ENCODE measurements at regions not wholly inside any gene's neighbourhood (a gene's known extent, or its start where the extent isn't known, plus 50 kb on each side); places are given as distances from the start of the nearest gene placed in this dataset.

DNA sequence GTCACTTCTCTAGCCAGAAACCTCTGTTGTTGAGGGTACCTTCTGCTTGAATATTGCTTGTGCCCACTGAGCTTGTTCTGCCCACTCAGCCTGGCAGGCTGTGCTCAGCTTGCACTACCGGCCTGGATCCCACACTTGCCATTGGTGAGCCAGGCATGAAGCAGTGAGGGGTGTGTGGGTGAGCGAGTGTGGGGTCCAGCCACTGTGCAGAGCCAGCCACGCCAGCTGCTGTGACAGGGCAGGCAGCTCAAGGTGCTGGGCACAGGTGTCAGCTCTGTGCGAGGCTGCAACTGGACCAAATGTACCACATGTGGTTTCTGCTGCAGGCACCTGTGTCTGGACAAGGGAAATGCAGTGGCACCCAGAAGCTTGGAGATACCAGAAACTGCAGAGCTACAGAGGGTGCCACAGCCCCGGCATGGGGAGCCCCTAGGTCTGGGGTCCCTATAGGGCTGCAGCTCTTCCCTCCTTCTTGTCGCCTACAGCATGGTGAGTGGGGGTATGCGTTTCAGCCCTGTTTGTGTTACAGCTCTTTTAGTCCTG, 305.1 kb upstream of the RIOK2 start:
- in situ Hi-C loops (cut with MboI): no loop called here
- DNase-seq: no peak

DNA sequence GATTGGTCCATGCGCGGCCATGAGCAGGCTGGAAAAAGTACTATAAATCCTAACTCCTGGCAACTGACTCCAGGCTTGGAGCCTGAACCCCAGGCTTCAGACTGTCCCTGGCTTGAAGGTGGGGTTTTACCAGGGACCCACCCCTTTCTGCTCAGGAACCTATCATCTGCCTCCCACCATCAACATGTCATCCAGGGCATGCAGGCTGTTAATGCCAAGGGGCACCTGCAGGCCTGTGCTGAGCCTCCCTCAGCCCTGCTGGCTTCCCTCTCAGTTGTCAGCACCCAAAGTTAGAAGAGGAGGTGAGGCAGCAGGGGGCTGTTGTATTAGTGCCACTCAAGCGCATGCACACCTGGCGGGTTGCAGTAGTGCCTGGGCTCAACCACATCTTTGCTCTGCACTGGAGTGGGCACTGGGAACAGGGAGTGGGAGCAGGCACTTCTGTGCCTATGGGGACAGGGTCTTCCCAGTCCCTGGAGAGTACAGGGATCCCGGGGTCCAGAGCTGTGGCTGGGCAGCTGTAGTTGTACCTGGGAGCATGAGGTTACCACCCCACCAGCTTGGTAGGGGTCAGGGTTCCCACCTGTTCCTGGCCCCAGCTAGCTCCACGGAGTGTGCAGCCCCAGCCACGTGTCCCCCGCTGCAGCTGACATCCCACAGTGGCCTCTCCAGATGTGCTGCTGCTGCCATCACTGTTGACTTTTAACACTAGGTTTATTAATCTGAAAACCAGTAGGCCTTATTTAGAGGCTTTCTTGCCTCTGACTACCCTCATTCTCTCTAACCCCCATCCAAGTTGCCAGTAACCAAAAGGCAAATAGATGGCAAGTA, 306.2 kb upstream of the RIOK2 start:
- no peak for TF ChIP-seq EZH2 (IDR thresholded peaks at IDR 0.05; ENCODE audit: insufficient read depth, poor library complexity, severe bottlenecking)
- TF ChIP-seq EZH2phosphoT487 (IDR thresholded peaks at IDR 0.05; ENCODE audit: insufficient read depth, low read depth): no peak
- Histone ChIP-seq H3K27ac (no peak overlapping the region), H3K9ac (no peak overlapping the region), H2AFZ (no peak overlapping the region), H3K9me3 (ENCODE audit: low read depth) (no peaks in the 10 kb centered on the region), H3K36me3 (ENCODE audit: low read depth) (no peaks in the 10 kb centered on the region), H3K4me1 (ENCODE audit: insufficient read depth) (no peaks in the 10 kb centered on the region), H3K79me2 (ENCODE audit: insufficient read depth) (no peaks in the 10 kb centered on the region), H3K9me2 (ENCODE audit: insufficient read depth) (no peaks in the 10 kb centered on the region), H3F3A (ENCODE audit: insufficient read depth) (no peaks in the 10 kb centered on the region), H4K20me1 (ENCODE audit: insufficient read depth) (no peaks in the 10 kb centered on the region), H3K4me3 (no peak overlapping the region), H3K27me3 (replicated peaks; ENCODE audit: insufficient read depth) (no peaks in the 10 kb centered on the region), H3K4me2 (ENCODE audit: unreplicated experiment) (no peak overlapping the region)
- no peak for DNase-seq
- in situ Hi-C loops (cut with MboI): no loop called here
- 72 to 73% methylated on average over 8 of the region's 8 CpGs for WGBS, 2 experiments (ENCODE audit: low coverage in 1 of 2, low lambda C conversion rate in 2 of 2, missing lambda C conversion rate in 2 of 2)

More for the DNA sequence above, 305.1 kb upstream of the RIOK2 start:
- no peaks in the 10 kb centered on the region for H3K9me3 ChIP-seq (ENCODE audit: low read depth)
- no peaks in the 10 kb centered on the region for H3K27me3 ChIP-seq (replicated peaks; ENCODE audit: insufficient read depth)
- no peak overlapping the region for H3K9ac ChIP-seq
- H4K20me1 ChIP-seq (ENCODE audit: insufficient read depth): no peaks in the 10 kb centered on the region
- H3K27ac ChIP-seq: no peak overlapping the region
- no peaks in the 10 kb centered on the region for H3F3A ChIP-seq (ENCODE audit: insufficient read depth)
- WGBS, 2 experiments (ENCODE audit: low coverage in 1 of 2, low lambda C conversion rate in 2 of 2, missing lambda C conversion rate in 2 of 2): 69 to 71% methylated on average over 7 of the region's 7 CpGs
- H3K36me3 ChIP-seq (ENCODE audit: low read depth): no peaks in the 10 kb centered on the region
- no peak overlapping the region for H2AFZ ChIP-seq
- no peak for TF ChIP-seq EZH2 (IDR thresholded peaks at IDR 0.05; ENCODE audit: insufficient read depth, poor library complexity, severe bottlenecking)
- TF ChIP-seq EZH2phosphoT487 (IDR thresholded peaks at IDR 0.05; ENCODE audit: insufficient read depth, low read depth): no peak
- no peak overlapping the region for H3K4me3 ChIP-seq
- no peaks in the 10 kb centered on the region for H3K79me2 ChIP-seq (ENCODE audit: insufficient read depth)
- no peaks in the 10 kb centered on the region for H3K4me1 ChIP-seq (ENCODE audit: insufficient read depth)
- no peaks in the 10 kb centered on the region for H3K9me2 ChIP-seq (ENCODE audit: insufficient read depth)
- H3K4me2 ChIP-seq (ENCODE audit: unreplicated experiment): no peak overlapping the region

DNA sequence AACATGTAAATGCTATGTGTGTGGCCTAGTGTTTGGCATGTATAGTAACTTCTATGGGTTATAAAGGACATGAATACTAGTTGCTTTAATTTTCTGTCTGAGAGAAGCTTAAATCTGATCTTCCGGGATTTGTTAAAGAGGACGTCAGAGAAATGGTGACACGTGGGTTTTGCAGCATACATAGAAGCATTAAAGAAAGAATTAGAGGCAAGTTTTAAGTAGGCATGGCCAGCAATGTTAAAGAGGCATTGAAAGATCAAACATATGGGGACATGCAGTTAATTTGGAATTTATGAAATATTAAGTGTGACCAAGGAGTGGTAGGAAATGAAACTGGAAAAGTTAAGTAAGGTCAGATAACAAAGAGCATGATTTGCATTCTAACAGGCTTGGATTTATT, 311.4 kb upstream of the RIOK2 start:
- Histone ChIP-seq H4K20me1 (ENCODE audit: insufficient read depth) (no peaks in the 10 kb centered on the region), H3K9me3 (ENCODE audit: low read depth) (no peaks in the 10 kb centered on the region), H3K4me1 (ENCODE audit: insufficient read depth) (no peaks in the 10 kb centered on the region), H3K27me3 (replicated peaks; ENCODE audit: insufficient read depth) (no peaks in the 10 kb centered on the region), H3K36me3 (ENCODE audit: low read depth) (no peaks in the 10 kb centered on the region), H3K79me2 (ENCODE audit: insufficient read depth) (no peaks in the 10 kb centered on the region), H3K27ac (no peak overlapping the region), H3F3A (ENCODE audit: insufficient read depth) (no peaks in the 10 kb centered on the region), H3K9me2 (ENCODE audit: insufficient read depth) (no peaks in the 10 kb centered on the region), H3K4me2 (ENCODE audit: unreplicated experiment) (no peak overlapping the region), H3K4me3 (no peak overlapping the region), H2AFZ (no peak overlapping the region), H3K9ac (no peak overlapping the region)
- 63 to 66% methylated on average over 3 of the region's 3 CpGs for WGBS, 2 experiments (ENCODE audit: low coverage in 1 of 2, low lambda C conversion rate in 2 of 2, missing lambda C conversion rate in 2 of 2)
- DNase-seq: no peak
- TF ChIP-seq EZH2 (IDR thresholded peaks at IDR 0.05; ENCODE audit: insufficient read depth, poor library complexity, severe bottlenecking): no peak
- in situ Hi-C loops (cut with MboI): no loop called here

DNA sequence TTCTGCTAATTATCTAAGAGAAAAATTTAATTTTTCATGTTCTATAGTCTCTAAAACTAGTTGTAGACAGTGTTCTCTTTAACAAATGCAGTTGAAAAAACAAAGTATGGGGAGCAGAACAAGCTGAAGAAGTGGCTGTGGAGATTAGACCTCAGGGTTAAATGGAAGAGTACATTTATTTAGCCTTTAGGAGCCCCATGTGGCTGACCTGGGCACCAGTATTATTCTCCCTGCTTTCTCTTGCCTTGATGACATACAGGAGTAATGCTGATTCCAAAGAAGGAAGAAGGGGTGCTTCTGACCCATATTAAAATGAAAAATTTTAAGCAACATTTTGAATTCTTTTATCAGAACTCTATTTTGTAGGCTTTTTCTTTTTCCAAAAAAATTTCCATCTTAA, 312.3 kb upstream of the RIOK2 start:
- Histone ChIP-seq H4K20me1 (ENCODE audit: insufficient read depth) (no peaks in the 10 kb centered on the region), H3K9me2 (ENCODE audit: insufficient read depth) (no peaks in the 10 kb centered on the region), H3K4me1 (ENCODE audit: insufficient read depth) (no peaks in the 10 kb centered on the region), H3K9me3 (ENCODE audit: low read depth) (no peaks in the 10 kb centered on the region), H3K27ac (no peak overlapping the region), H3F3A (ENCODE audit: insufficient read depth) (no peaks in the 10 kb centered on the region), H2AFZ (no peak overlapping the region), H3K36me3 (ENCODE audit: low read depth) (no peaks in the 10 kb centered on the region), H3K27me3 (replicated peaks; ENCODE audit: insufficient read depth) (no peaks in the 10 kb centered on the region), H3K4me2 (ENCODE audit: unreplicated experiment) (no peak overlapping the region), H3K4me3 (no peak overlapping the region), H3K79me2 (ENCODE audit: insufficient read depth) (no peaks in the 10 kb centered on the region), H3K9ac (no peak overlapping the region)
- TF ChIP-seq EZH2phosphoT487 (IDR thresholded peaks at IDR 0.05; ENCODE audit: insufficient read depth, low read depth) (no peak), EZH2 (IDR thresholded peaks at IDR 0.05; ENCODE audit: insufficient read depth, poor library complexity, severe bottlenecking) (no peak)
- in situ Hi-C loops (cut with MboI): no loop called here
- no peak for DNase-seq

Data from GM23248 (cell line).